ENCODE measurements at regions not wholly inside any gene's neighbourhood (a gene's known extent, or its start where the extent isn't known, plus 50 kb on each side); places are given as distances from the start of the nearest gene placed in this dataset.

GRCh38 chr6:113144117-113144516, 713.0 kb upstream of the MARCKS start:
- H3K27me3 ChIP-seq = no peaks in the 10 kb centered on the region
- DNase-seq = no peak
- H3K9me3 ChIP-seq = no peaks in the 10 kb centered on the region
- no peaks in the 10 kb centered on the region for H3K36me3 ChIP-seq
- no peak overlapping the region for H3K4me3 ChIP-seq (ENCODE audit: low read depth, low read length)
- TF ChIP-seq CTCF (IDR thresholded peaks at IDR 0.05; ENCODE audit: low read depth, low read length) = no peak
- peaks cover 16% of the 10 kb centered on the region for H3K4me1 ChIP-seq

GRCh38 chr6:113146878-113147277, 710.3 kb upstream of the MARCKS start:
- Histone ChIP-seq H3K36me3 (no peaks in the 10 kb centered on the region), H3K9me3 (no peaks in the 10 kb centered on the region), H3K27me3 (no peaks in the 10 kb centered on the region), H3K4me3 (ENCODE audit: low read depth, low read length) (no peak overlapping the region), H3K4me1 (peaks cover 9% of the 10 kb centered on the region)
- no peak for TF ChIP-seq CTCF (IDR thresholded peaks at IDR 0.05; ENCODE audit: low read depth, low read length)
- DNase-seq = no peak

- Histone ChIP-seq H3K4me3 (ENCODE audit: low read depth, low read length) (no peak overlapping the region), H3K36me3 (no peaks in the 10 kb centered on the region), H3K9me3 (no peaks in the 10 kb centered on the region), H3K27me3 (no peaks in the 10 kb centered on the region), H3K4me1 (peaks cover 3% of the 10 kb centered on the region)
- DNase-seq = no peak
- no peak for TF ChIP-seq CTCF (IDR thresholded peaks at IDR 0.05; ENCODE audit: low read depth, low read length)
Observed at GRCh38 chr6:113147544-113147943, 709.6 kb upstream of the MARCKS start.

GRCh38 chr6:113148566-113148965, 708.6 kb upstream of the MARCKS start:
- Histone ChIP-seq H3K36me3 (no peaks in the 10 kb centered on the region), H3K9me3 (no peaks in the 10 kb centered on the region), H3K4me3 (ENCODE audit: low read depth, low read length) (no peak overlapping the region), H3K4me1 (no peaks in the 10 kb centered on the region; the same call in 1 of the 2 replicates), H3K27me3 (no peaks in the 10 kb centered on the region)
- no peak for TF ChIP-seq CTCF (IDR thresholded peaks at IDR 0.05; ENCODE audit: low read depth, low read length)
- no peak for DNase-seq

GRCh38 chr6:113149511-113149910, 707.6 kb upstream of the MARCKS start:
- H3K27me3 ChIP-seq = no peaks in the 10 kb centered on the region
- H3K4me3 ChIP-seq (ENCODE audit: low read depth, low read length) = no peak overlapping the region
- no peaks in the 10 kb centered on the region for H3K9me3 ChIP-seq
- no peaks in the 10 kb centered on the region for H3K36me3 ChIP-seq
- no peak for TF ChIP-seq CTCF (IDR thresholded peaks at IDR 0.05; ENCODE audit: low read depth, low read length)
- no peaks in the 10 kb centered on the region; the same call in 1 of the 2 replicates for H3K4me1 ChIP-seq
- DNase-seq = no peak

GRCh38 chr6:113160306-113161017, 696.7 kb upstream of the MARCKS start:
- TF ChIP-seq CTCF (IDR thresholded peaks at IDR 0.05; ENCODE audit: low read depth, low read length) = no peak
- H3K4me3 ChIP-seq (ENCODE audit: low read depth, low read length) = no peak overlapping the region
- H3K27me3 ChIP-seq = no peaks in the 10 kb centered on the region
- no peaks in the 10 kb centered on the region for H3K36me3 ChIP-seq
- no peak for DNase-seq
- H3K9me3 ChIP-seq = no peaks in the 10 kb centered on the region
- H3K4me1 ChIP-seq = no peaks in the 10 kb centered on the region; the same call in 1 of the 2 replicates
